ENCODE measurements at regions not wholly inside any gene's neighbourhood (a gene's known extent, or its start where the extent isn't known, plus 50 kb on each side); places are given as distances from the start of the nearest gene placed in this dataset.
A peak's percentile ranks its signal among the peaks of the same experiment; 100 is the strongest.

DNA sequence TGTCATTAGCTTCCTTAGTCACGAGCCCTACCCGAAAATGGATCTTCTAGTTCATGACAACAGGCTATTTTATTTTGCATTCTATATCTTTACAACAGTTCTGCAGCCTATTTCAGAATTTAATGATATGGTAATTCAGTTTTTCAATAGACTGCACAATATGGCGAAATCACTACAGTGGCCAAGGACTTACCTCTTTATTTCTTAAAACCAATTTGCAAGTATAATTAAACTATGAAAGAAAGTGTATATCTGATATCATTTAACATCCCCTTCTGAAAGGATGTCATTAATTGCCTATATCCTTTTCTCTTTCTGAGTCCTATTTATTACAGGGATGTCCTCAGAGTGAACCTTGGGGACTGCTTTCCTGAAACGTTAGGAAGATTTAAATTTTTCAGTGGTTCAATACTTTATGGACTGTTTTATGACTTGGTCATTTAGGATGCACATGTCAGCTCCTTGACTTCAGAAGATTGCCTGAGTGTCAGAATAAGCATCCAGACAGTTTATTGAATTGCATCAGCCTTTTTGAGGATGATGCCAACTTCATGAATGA is 190.8 kb upstream of the GEMIN8 start:
- Mint-ChIP-seq H3K4me3 (ENCODE audit: unreplicated experiment) (no peak overlapping the region), H3K9me3 (ENCODE audit: unreplicated experiment) (no peaks in the 10 kb centered on the region), H3K27ac (ENCODE audit: unreplicated experiment) (no peak overlapping the region), H3K4me1 (ENCODE audit: low read depth, unreplicated experiment) (no peaks in the 10 kb centered on the region), H3K27me3 (ENCODE audit: low read depth, unreplicated experiment) (no peaks in the 10 kb centered on the region), H3K36me3 (ENCODE audit: low read depth, unreplicated experiment) (no peaks in the 10 kb centered on the region)
- no peak overlapping the region for H2AFZ ChIP-seq (ENCODE audit: low read depth, low read length)
- no peaks in the 10 kb centered on the region for H3K79me2 ChIP-seq (ENCODE audit: insufficient read depth, low read length)
- peak; percentile 86 for FAIRE-seq
- no peak overlapping the region for H3K4me3 ChIP-seq (ENCODE audit: insufficient read depth, low read depth, low read length)
- DNase-seq (ENCODE audit: low read depth) = no peak
- no peak overlapping the region for H3K9ac ChIP-seq (ENCODE audit: low read length)
- no peaks in the 10 kb centered on the region for H3K27me3 ChIP-seq (ENCODE audit: insufficient read depth, low read length)
- H3K27ac ChIP-seq (ENCODE audit: low read depth, low read length) = no peak overlapping the region
- H3K4me2 ChIP-seq (ENCODE audit: low read length) = no peak overlapping the region
- no peaks in the 10 kb centered on the region for H3K9me3 ChIP-seq (ENCODE audit: insufficient read depth, low read depth, low read length)
- H3K4me1 ChIP-seq (ENCODE audit: insufficient read depth, low read length) = no peaks in the 10 kb centered on the region
- no peak for TF ChIP-seq EZH2 (IDR thresholded peaks at IDR 0.05; ENCODE audit: insufficient read depth, low read length)
- TF ChIP-seq, protein P1, sequence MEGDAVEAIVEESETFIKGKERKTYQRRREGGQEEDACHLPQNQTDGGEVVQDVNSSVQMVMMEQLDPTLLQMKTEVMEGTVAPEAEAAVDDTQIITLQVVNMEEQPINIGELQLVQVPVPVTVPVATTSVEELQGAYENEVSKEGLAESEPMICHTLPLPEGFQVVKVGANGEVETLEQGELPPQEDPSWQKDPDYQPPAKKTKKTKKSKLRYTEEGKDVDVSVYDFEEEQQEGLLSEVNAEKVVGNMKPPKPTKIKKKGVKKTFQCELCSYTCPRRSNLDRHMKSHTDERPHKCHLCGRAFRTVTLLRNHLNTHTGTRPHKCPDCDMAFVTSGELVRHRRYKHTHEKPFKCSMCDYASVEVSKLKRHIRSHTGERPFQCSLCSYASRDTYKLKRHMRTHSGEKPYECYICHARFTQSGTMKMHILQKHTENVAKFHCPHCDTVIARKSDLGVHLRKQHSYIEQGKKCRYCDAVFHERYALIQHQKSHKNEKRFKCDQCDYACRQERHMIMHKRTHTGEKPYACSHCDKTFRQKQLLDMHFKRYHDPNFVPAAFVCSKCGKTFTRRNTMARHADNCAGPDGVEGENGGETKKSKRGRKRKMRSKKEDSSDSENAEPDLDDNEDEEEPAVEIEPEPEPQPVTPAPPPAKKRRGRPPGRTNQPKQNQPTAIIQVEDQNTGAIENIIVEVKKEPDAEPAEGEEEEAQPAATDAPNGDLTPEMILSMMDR (IDR thresholded peaks at IDR 0.05; ENCODE audit: insufficient read depth, low read depth, low read length) = no peak
- no peaks in the 10 kb centered on the region for H3K36me3 ChIP-seq (ENCODE audit: insufficient read depth, low read length)
- no peaks in the 10 kb centered on the region for H4K20me1 ChIP-seq (ENCODE audit: insufficient read depth, low read length)

DNA sequence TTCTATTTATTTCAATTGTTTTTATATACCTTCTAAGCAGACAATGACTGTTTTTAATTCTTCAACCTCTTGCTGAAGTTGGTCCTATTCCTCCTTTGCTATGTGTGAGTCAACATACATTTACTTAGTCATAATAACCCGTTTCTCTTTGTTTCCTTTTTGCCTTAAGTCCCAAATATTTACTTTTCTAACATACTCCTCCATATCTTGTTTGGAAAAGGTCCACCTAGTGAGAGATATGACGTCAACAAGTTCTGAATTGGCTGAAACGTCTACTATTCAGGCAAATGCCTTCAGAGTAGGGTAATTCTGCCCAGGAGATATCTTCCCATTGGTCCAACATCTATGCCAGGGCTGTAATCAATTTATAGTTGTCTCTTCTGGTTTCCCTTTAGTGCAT is 179.3 kb upstream of the GEMIN8 start:
- Histone ChIP-seq H3K4me2 (ENCODE audit: low read length) (no peak overlapping the region), H3K79me2 (ENCODE audit: insufficient read depth, low read length) (no peaks in the 10 kb centered on the region), H3K27ac (ENCODE audit: low read depth, low read length) (no peak overlapping the region), H3K36me3 (ENCODE audit: insufficient read depth, low read length) (no peaks in the 10 kb centered on the region), H3K9me3 (ENCODE audit: insufficient read depth, low read depth, low read length) (no peaks in the 10 kb centered on the region), H3K4me3 (ENCODE audit: insufficient read depth, low read depth, low read length) (no peak overlapping the region), H4K20me1 (ENCODE audit: insufficient read depth, low read length) (no peaks in the 10 kb centered on the region), H2AFZ (ENCODE audit: low read depth, low read length) (no peak overlapping the region), H3K9ac (ENCODE audit: low read length) (no peak overlapping the region), H3K4me1 (ENCODE audit: insufficient read depth, low read length) (no peaks in the 10 kb centered on the region), H3K27me3 (ENCODE audit: insufficient read depth, low read length) (no peaks in the 10 kb centered on the region)
- TF ChIP-seq, protein P1 (IDR thresholded peaks at IDR 0.05; ENCODE audit: insufficient read depth, low read depth, low read length) = no peak
- FAIRE-seq = peak; percentile 63
- DNase-seq (ENCODE audit: low read depth) = no peak
- H3K27me3 Mint-ChIP-seq (ENCODE audit: low read depth, unreplicated experiment) = no peaks in the 10 kb centered on the region
- no peaks in the 10 kb centered on the region for H3K36me3 Mint-ChIP-seq (ENCODE audit: low read depth, unreplicated experiment)
- H3K4me3 Mint-ChIP-seq (ENCODE audit: unreplicated experiment) = no peak overlapping the region
- H3K4me1 Mint-ChIP-seq (ENCODE audit: low read depth, unreplicated experiment) = no peaks in the 10 kb centered on the region
- peaks cover under 1% of the 10 kb centered on the region for H3K9me3 Mint-ChIP-seq (ENCODE audit: unreplicated experiment)
- H3K27ac Mint-ChIP-seq (ENCODE audit: unreplicated experiment) = no peak overlapping the region

DNA sequence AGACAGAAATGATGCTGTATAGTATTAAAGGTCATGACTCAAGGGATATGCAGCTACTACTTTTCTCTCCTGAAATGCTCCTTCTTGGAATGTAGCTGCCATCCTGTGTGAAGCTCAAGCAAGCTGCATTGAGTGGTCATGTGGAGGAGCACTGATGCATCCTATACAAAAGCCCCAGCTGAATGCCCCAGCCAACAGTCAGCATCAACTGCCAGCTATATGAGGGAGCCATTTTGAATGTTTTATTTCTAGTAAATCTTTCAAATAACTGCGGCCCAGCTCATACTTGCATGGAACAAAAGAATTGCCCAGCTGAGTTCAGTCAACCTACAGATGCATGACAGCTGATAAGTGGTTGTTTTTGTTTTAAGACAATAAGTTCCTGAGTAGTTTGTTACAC is 165.0 kb upstream of the GEMIN8 start:
- H3K36me3 ChIP-seq (ENCODE audit: insufficient read depth, low read length) = no peaks in the 10 kb centered on the region
- no peak overlapping the region for H3K4me2 ChIP-seq (ENCODE audit: low read length)
- H3K27ac ChIP-seq (ENCODE audit: low read depth, low read length) = no peak overlapping the region
- Mint-ChIP-seq H3K36me3 (ENCODE audit: low read depth, unreplicated experiment) (no peaks in the 10 kb centered on the region), H3K27me3 (ENCODE audit: low read depth, unreplicated experiment) (no peaks in the 10 kb centered on the region), H3K9me3 (ENCODE audit: unreplicated experiment) (no peaks in the 10 kb centered on the region), H3K27ac (ENCODE audit: unreplicated experiment) (no peak overlapping the region), H3K4me1 (ENCODE audit: low read depth, unreplicated experiment) (no peaks in the 10 kb centered on the region), H3K4me3 (ENCODE audit: unreplicated experiment) (no peak overlapping the region)
- no peaks in the 10 kb centered on the region for H4K20me1 ChIP-seq (ENCODE audit: insufficient read depth, low read length)
- H2AFZ ChIP-seq (ENCODE audit: low read depth, low read length) = no peak overlapping the region
- peak; percentile 70 for FAIRE-seq
- H3K27me3 ChIP-seq (ENCODE audit: insufficient read depth, low read length) = no peaks in the 10 kb centered on the region
- no peak overlapping the region for H3K9ac ChIP-seq (ENCODE audit: low read length)
- TF ChIP-seq EZH2 (IDR thresholded peaks at IDR 0.05; ENCODE audit: insufficient read depth, low read length) = no peak
- TF ChIP-seq, protein P1 (IDR thresholded peaks at IDR 0.05; ENCODE audit: insufficient read depth, low read depth, low read length) = no peak
- DNase-seq (ENCODE audit: low read depth) = no peak
- H3K9me3 ChIP-seq (ENCODE audit: insufficient read depth, low read depth, low read length) = no peaks in the 10 kb centered on the region
- no peak overlapping the region for H3K4me3 ChIP-seq (ENCODE audit: insufficient read depth, low read depth, low read length)
- no peaks in the 10 kb centered on the region for H3K4me1 ChIP-seq (ENCODE audit: insufficient read depth, low read length)
- no peaks in the 10 kb centered on the region for H3K79me2 ChIP-seq (ENCODE audit: insufficient read depth, low read length)

Data from astrocyte (in vitro differentiated cells and primary cell).